ENCODE measurements at regions not wholly inside any gene's neighbourhood (a gene's known extent, or its start where the extent isn't known, plus 50 kb on each side); places are given as distances from the start of the nearest gene placed in this dataset.

DNA sequence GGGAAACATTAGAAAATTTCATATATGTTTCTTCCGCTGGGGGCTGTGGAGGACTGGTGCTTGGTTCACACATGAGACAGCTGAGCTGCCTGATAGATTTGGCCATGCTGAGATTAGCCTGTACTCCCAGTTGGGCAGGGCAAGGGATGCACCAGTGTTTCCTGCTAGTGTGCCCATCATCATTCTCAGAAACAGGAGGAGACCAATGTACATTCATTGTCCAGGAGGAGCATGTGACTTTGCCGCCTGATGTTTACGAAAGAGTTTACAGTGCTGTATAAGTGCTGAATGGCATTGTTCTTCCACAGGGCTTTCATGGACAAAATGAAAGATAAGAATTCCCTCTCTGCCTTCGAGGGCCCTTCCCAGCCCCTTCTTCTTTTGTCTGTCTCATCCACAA is 311.1 kb upstream of the THBS1 start:
- Histone ChIP-seq H4K20me1 (replicated peaks in 1 of 2; ENCODE audit: control insufficient read depth in 1 of 2, insufficient read depth in 2 of 2, low read length in 2 of 2) (no peaks in the 10 kb centered on the region), H4K91ac (replicated peaks; ENCODE audit: insufficient read length, low read length) (no peak overlapping the region), H3K79me2 (ENCODE audit: control insufficient read depth in 1 of 2, insufficient read depth in 2 of 2, low read length in 2 of 2) (no peaks in the 10 kb centered on the region), H3K79me1 (ENCODE audit: low read depth, low read length) (no peaks in the 10 kb centered on the region), H2BK20ac (ENCODE audit: low read length) (no peak overlapping the region), H2BK5ac (ENCODE audit: low read depth, low read length) (no peak overlapping the region), H4K8ac (ENCODE audit: extremely low read depth, insufficient read depth, low read length) (no peak overlapping the region), H3K4ac (replicated peaks; ENCODE audit: insufficient read length, low read depth, low read length) (no peak overlapping the region), H3K27ac (ENCODE audit: low read depth, low read length) (no peak overlapping the region), H4K5ac (ENCODE audit: insufficient read length, low read depth, low read length) (no peak overlapping the region), H3K27me3 (replicated peaks in 1 of 4; ENCODE audit: control insufficient read depth in 3 of 4, extremely low read depth in 1 of 4, insufficient read depth in 3 of 4, low read length in 3 of 4) (no peaks in the 10 kb centered on the region), H3K9ac (replicated peaks in 1 of 4; ENCODE audit: extremely low read depth in 1 of 4, low read depth in 3 of 4, low read length in 3 of 4) (no peak overlapping the region), H2BK120ac (replicated peaks; ENCODE audit: low read depth, low read length) (no peak overlapping the region), H2AFZ (ENCODE audit: low read length) (no peak overlapping the region), H3K4me2 (ENCODE audit: insufficient read depth in 1 of 2, low read depth in 2 of 2, low read length in 2 of 2) (no peak overlapping the region), H3K23ac (ENCODE audit: insufficient read length) (no peak overlapping the region), H3K56ac (replicated peaks; ENCODE audit: insufficient read length, low read depth, low read length) (no peak overlapping the region), H3K14ac (ENCODE audit: insufficient read length) (no peak overlapping the region), H2BK12ac (ENCODE audit: low read depth, low read length) (no peak overlapping the region), H2BK15ac (ENCODE audit: low read length) (no peak overlapping the region), H2AK5ac (ENCODE audit: low read depth, low read length) (no peak overlapping the region), H3K18ac (ENCODE audit: extremely low read depth, low read length) (no peak overlapping the region), H3K23me2 (ENCODE audit: low read depth, low read length) (no peaks in the 10 kb centered on the region), H3K4me3 (ENCODE audit: extremely low read depth in 1 of 4, insufficient read depth in 2 of 4, low read depth in 3 of 4, low read length in 4 of 4) (no peak overlapping the region), H3K9me3 (ENCODE audit: insufficient read depth in 2 of 2, low read depth in 1 of 2, low read length in 1 of 2) (no peaks in the 10 kb centered on the region), H3K4me1 (replicated peaks in 1 of 4; ENCODE audit: control insufficient read depth in 3 of 4, insufficient read depth in 4 of 4, low read length in 3 of 4) (no peaks in the 10 kb centered on the region), H3K36me3 (ENCODE audit: control insufficient read depth in 2 of 4, insufficient read depth in 4 of 4, low read length in 3 of 4) (no peaks in the 10 kb centered on the region)
- WGBS, 2 experiments (ENCODE audit: extremely low coverage in 1 of 2, insufficient coverage in 1 of 2, insufficient read length in 1 of 2, insufficient replicate concordance in 2 of 2, low coverage in 1 of 2, low lambda C conversion rate in 2 of 2, missing lambda C conversion rate in 1 of 2), result 84% methylated on average over 4 of the region's 4 CpGs; no CpG with 5 or more reads in 1 of the 2 experiments
- ChIA-PET POLR2A (ENCODE audit: partially characterized antibody) (no interaction called here), CTCF (ENCODE audit: partially characterized antibody) (interaction anchor here (1.6 kb wide), 1 partner anchor 44 kb away, joined by 4 read pairs; no protein-coding TSS in a partner anchor)
- no peak for FAIRE-seq
- DNase-seq (ENCODE audit: low read depth in 1 of 2, low spot score in 2 of 2), result no peak
- TF ChIP-seq RAD21 (IDR thresholded peaks at IDR 0.05 in 1 of 2, conservative IDR thresholded peaks at IDR 0.05 in 1 of 2; ENCODE audit: low read depth in 2 of 2, low read length in 2 of 2) (no peak), SUZ12 (IDR thresholded peaks at IDR 0.05; ENCODE audit: low read length) (no peak), NRF1 (IDR thresholded peaks at IDR 0.05; ENCODE audit: low read depth, low read length) (no peak), EP300 (IDR thresholded peaks at IDR 0.05; ENCODE audit: borderline replicate concordance in 1 of 2, low read depth in 2 of 2, low read length in 2 of 2) (no peak), KDM4A (IDR thresholded peaks at IDR 0.05; ENCODE audit: low read depth, low read length, severe bottlenecking) (no peak), SIX5 (IDR thresholded peaks at IDR 0.05; ENCODE audit: low read depth, low read length) (no peak), SAP30 (IDR thresholded peaks at IDR 0.05; ENCODE audit: insufficient read depth, insufficient replicate concordance, low read length) (no peak), BRCA1 (IDR thresholded peaks at IDR 0.05; ENCODE audit: low read depth, low read length) (no peak), CTBP2 (IDR thresholded peaks at IDR 0.05; ENCODE audit: borderline replicate concordance, insufficient read depth, insufficient read length, low read length) (no peak), EGR1 (IDR thresholded peaks at IDR 0.05; ENCODE audit: borderline replicate concordance, low read depth, low read length) (no peak), POU5F1 (IDR thresholded peaks at IDR 0.05; ENCODE audit: low read depth, low read length) (no peak), EZH2 (IDR thresholded peaks at IDR 0.05; ENCODE audit: low read depth, low read length, severe bottlenecking) (no peak), E2F6 (IDR thresholded peaks at IDR 0.05) (no peak)
